Hepatic stellate cell (primary cell): ENCODE measurements at regions not wholly inside any gene's neighbourhood (a gene's known extent, or its start where the extent isn't known, plus 50 kb on each side); places are given as distances from the start of the nearest gene placed in this dataset.
"Not testable (repeated sequence)": the region's sequence is repeated elsewhere in the genome, so short reads cannot be mapped to it uniquely, and the experiment has no call there.

Experiments
- DNase-seq: peaks from one replicate; pipeline ENCODE4 v3.0.0; 2011; ENCODE audit warnings: low spot score

- DNase-seq, result not testable (repeated sequence)
These were observed 448.3 kb downstream of the COL11A1 start for GRCh38 chr1:102659876-102660483.

GRCh38 chr1:102655034-102655433 is 453.3 kb downstream of the COL11A1 start:
- no peak for DNase-seq

GRCh38 chr1:102640872-102641271 is 467.4 kb downstream of the COL11A1 start:
- DNase-seq, result no peak

- no peak for DNase-seq
These were observed 468.0 kb downstream of the COL11A1 start for GRCh38 chr1:102640312-102640711.

GRCh38 chr1:102631691-102632090 is 476.6 kb downstream of the COL11A1 start:
- no peak for DNase-seq

- no peak for DNase-seq
These were observed 478.3 kb downstream of the COL11A1 start for GRCh38 chr1:102630041-102630440.

GRCh38 chr1:102628109-102628613 is 480.2 kb downstream of the COL11A1 start:
- DNase-seq, result no peak

- no peak for DNase-seq
These were observed 481.2 kb downstream of the COL11A1 start for GRCh38 chr1:102627145-102627544.

GRCh38 chr1:102615896-102616295 is 492.4 kb downstream of the COL11A1 start:
- no peak for DNase-seq

GRCh38 chr1:102595106-102595505 is 513.2 kb downstream of the COL11A1 start:
- no peak for DNase-seq

- DNase-seq, result no peak
These were observed 515.0 kb downstream of the COL11A1 start for GRCh38 chr1:102593276-102593675.

- no peak for DNase-seq
These were observed 519.8 kb downstream of the COL11A1 start for GRCh38 chr1:102588536-102588935.

GRCh38 chr1:102586022-102586421 is 522.3 kb downstream of the COL11A1 start:
- DNase-seq, result no peak

GRCh38 chr1:102580806-102581205 is 527.5 kb downstream of the COL11A1 start:
- DNase-seq, result no peak

GRCh38 chr1:102578804-102579203 is 529.5 kb downstream of the COL11A1 start:
- no peak for DNase-seq

- no peak for DNase-seq
These were observed 535.7 kb downstream of the COL11A1 start for GRCh38 chr1:102572637-102573036.

GRCh38 chr1:102566182-102566581 is 542.1 kb downstream of the COL11A1 start:
- no peak for DNase-seq

GRCh38 chr1:102562380-102562779 is 545.9 kb downstream of the COL11A1 start:
- no peak for DNase-seq

GRCh38 chr1:102550729-102551384 is 554.1 kb upstream of the OLFM3 start:
- DNase-seq, result peak; percentile 0

GRCh38 chr1:102546251-102546650 is 549.5 kb upstream of the OLFM3 start:
- no peak for DNase-seq

- DNase-seq, result no peak
These were observed 539.2 kb upstream of the OLFM3 start for GRCh38 chr1:102535829-102536505.

- DNase-seq, result no peak
These were observed 534.3 kb upstream of the OLFM3 start for GRCh38 chr1:102531036-102531435.

- DNase-seq, result no peak
These were observed 532.7 kb upstream of the OLFM3 start for GRCh38 chr1:102529446-102529845.
